Pulmonary artery endothelial cell (primary cell): ENCODE measurements at regions not wholly inside any gene's neighbourhood (a gene's known extent, or its start where the extent isn't known, plus 50 kb on each side); places are given as distances from the start of the nearest gene placed in this dataset.

Source experiments
- DNase-seq: peaks from one replicate; pipeline ENCODE4 v3.0.0-alpha.2; 2011; ENCODE audit warnings: low read depth, low spot score

GRCh38 chr12:115507951-115508722 is 769.4 kb downstream of the MED13L start:
- no peak for DNase-seq

- DNase-seq: no peak
Observed at GRCh38 chr12:115507560-115507889, 770.0 kb downstream of the MED13L start.

GRCh38 chr12:115506822-115507559 is 770.5 kb downstream of the MED13L start:
- no peak for DNase-seq

- DNase-seq: no peak
Observed at GRCh38 chr12:115504306-115505290, 772.9 kb downstream of the MED13L start.

GRCh38 chr12:115500872-115501271 is 776.6 kb downstream of the MED13L start:
- DNase-seq: no peak

- no peak for DNase-seq
Observed at GRCh38 chr12:115495300-115495699, 782.2 kb downstream of the MED13L start.

GRCh38 chr12:115492553-115492952 is 784.9 kb downstream of the MED13L start:
- DNase-seq: no peak

GRCh38 chr12:115491511-115492250 is 785.8 kb downstream of the MED13L start:
- no peak for DNase-seq

- DNase-seq: no peak
Observed at GRCh38 chr12:115489253-115489652, 788.2 kb downstream of the MED13L start.

- no peak for DNase-seq
Observed at GRCh38 chr12:115485967-115486366, 791.5 kb downstream of the MED13L start.

GRCh38 chr12:115485503-115485902 is 792.0 kb downstream of the MED13L start:
- no peak for DNase-seq

GRCh38 chr12:115482943-115483342 is 794.5 kb downstream of the MED13L start:
- no peak for DNase-seq

GRCh38 chr12:115481141-115481540 is 796.4 kb downstream of the MED13L start:
- no peak for DNase-seq

GRCh38 chr12:115478505-115478904 is 794.5 kb upstream of the TBX3 start:
- no peak for DNase-seq

- no peak for DNase-seq
Observed at GRCh38 chr12:115474539-115475353, 790.8 kb upstream of the TBX3 start.

GRCh38 chr12:115473257-115473956 is 789.4 kb upstream of the TBX3 start:
- DNase-seq: no peak

GRCh38 chr12:115472852-115473251 is 788.9 kb upstream of the TBX3 start:
- DNase-seq: no peak

- no peak for DNase-seq
Observed at GRCh38 chr12:115470977-115471376, 787.0 kb upstream of the TBX3 start.

- no peak for DNase-seq
Observed at GRCh38 chr12:115470526-115470925, 786.6 kb upstream of the TBX3 start.

GRCh38 chr12:115468087-115468510 is 784.1 kb upstream of the TBX3 start:
- DNase-seq: no peak
